ENCODE measurements at regions not wholly inside any gene's neighbourhood (a gene's known extent, or its start where the extent isn't known, plus 50 kb on each side); places are given as distances from the start of the nearest gene placed in this dataset.

GRCh38 chr1:229793488-229793887, 167.4 kb downstream of the URB2 start:
- TF ChIP-seq, protein P1, sequence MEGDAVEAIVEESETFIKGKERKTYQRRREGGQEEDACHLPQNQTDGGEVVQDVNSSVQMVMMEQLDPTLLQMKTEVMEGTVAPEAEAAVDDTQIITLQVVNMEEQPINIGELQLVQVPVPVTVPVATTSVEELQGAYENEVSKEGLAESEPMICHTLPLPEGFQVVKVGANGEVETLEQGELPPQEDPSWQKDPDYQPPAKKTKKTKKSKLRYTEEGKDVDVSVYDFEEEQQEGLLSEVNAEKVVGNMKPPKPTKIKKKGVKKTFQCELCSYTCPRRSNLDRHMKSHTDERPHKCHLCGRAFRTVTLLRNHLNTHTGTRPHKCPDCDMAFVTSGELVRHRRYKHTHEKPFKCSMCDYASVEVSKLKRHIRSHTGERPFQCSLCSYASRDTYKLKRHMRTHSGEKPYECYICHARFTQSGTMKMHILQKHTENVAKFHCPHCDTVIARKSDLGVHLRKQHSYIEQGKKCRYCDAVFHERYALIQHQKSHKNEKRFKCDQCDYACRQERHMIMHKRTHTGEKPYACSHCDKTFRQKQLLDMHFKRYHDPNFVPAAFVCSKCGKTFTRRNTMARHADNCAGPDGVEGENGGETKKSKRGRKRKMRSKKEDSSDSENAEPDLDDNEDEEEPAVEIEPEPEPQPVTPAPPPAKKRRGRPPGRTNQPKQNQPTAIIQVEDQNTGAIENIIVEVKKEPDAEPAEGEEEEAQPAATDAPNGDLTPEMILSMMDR (conservative IDR thresholded peaks at IDR 0.05): no peak
- no peak for TF ChIP-seq ZFX (IDR thresholded peaks at IDR 0.05)
